ENCODE measurements at regions not wholly inside any gene's neighbourhood (a gene's known extent, or its start where the extent isn't known, plus 50 kb on each side); places are given as distances from the start of the nearest gene placed in this dataset.

- TF ChIP-seq TEAD4 (IDR thresholded peaks at IDR 0.05; ENCODE audit: low read depth, low read length) (no peak), EZH2 (IDR thresholded peaks at IDR 0.05; ENCODE audit: low read depth, low read length, severe bottlenecking) (no peak), BACH1 (IDR thresholded peaks at IDR 0.05; ENCODE audit: low read length) (no peak), SP4 (IDR thresholded peaks at IDR 0.05; ENCODE audit: low read length) (no peak), CREB1 (IDR thresholded peaks at IDR 0.05) (no peak), CHD2 (IDR thresholded peaks at IDR 0.05; ENCODE audit: low read length) (no peak), SIRT6 (IDR thresholded peaks at IDR 0.05; ENCODE audit: low read length) (no peak)
These were observed 564.5 kb upstream of the ZNF717 start (continued) for GRCh38 chr3:76349715-76350480.

Data from H1 (cell line).